ENCODE measurements at regions not wholly inside any gene's neighbourhood (a gene's known extent, or its start where the extent isn't known, plus 50 kb on each side); places are given as distances from the start of the nearest gene placed in this dataset.

DNA sequence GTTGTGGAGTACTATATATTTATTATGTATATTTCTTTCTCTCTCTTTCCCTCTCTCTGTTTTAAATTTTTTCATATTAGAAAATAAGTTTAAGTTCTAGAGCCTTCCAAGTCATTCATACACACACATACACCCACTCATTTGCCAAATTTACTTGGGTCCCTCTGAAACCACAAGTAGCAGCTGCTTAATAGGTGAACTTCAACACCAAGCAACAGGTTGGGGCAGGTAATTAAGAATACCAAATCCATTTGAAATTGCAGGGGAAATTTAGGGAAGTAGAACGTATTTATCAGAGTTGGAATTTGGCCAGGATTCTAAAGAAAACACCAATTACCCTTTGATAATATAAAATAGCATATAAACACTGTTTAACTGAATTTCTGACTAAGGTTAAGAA lies 75.0 kb upstream of the RBBP8 start:
- no peaks in the 10 kb centered on the region for H3K4me1 ChIP-seq
- H3K4me3 ChIP-seq: no peak overlapping the region
- intact Hi-C loops (cut with DNase I): no loop called here
- no peaks in the 10 kb centered on the region for H3K36me3 ChIP-seq
- H3K9me3 ChIP-seq: no peaks in the 10 kb centered on the region
- TF ChIP-seq, protein P1, sequence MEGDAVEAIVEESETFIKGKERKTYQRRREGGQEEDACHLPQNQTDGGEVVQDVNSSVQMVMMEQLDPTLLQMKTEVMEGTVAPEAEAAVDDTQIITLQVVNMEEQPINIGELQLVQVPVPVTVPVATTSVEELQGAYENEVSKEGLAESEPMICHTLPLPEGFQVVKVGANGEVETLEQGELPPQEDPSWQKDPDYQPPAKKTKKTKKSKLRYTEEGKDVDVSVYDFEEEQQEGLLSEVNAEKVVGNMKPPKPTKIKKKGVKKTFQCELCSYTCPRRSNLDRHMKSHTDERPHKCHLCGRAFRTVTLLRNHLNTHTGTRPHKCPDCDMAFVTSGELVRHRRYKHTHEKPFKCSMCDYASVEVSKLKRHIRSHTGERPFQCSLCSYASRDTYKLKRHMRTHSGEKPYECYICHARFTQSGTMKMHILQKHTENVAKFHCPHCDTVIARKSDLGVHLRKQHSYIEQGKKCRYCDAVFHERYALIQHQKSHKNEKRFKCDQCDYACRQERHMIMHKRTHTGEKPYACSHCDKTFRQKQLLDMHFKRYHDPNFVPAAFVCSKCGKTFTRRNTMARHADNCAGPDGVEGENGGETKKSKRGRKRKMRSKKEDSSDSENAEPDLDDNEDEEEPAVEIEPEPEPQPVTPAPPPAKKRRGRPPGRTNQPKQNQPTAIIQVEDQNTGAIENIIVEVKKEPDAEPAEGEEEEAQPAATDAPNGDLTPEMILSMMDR (IDR thresholded peaks at IDR 0.05): no peak
- DNase-seq (no peak), ATAC-seq (no peak)
- H3K27me3 ChIP-seq (ENCODE audit: low read depth): no peaks in the 10 kb centered on the region
- H3K27ac ChIP-seq: no peak overlapping the region

DNA sequence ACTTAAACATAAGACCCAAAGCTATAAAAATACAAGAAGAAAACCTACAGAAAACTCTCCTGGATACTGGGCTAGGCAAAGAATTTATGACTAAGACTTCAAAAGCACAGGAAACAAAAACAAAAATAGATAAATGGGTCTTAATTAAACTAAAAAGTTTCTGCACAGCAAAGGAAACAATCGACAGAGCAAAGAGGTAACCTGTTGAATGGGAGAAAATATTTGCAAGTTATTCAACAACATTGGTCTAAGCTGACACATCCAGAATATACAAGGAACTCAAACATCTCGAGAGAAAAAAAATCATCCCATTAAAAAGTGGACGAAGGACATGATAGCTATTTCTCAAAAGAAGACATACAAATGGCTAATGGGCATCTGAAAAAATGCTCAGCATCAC lies 72.3 kb upstream of the RBBP8 start:
- H3K4me1 ChIP-seq: no peaks in the 10 kb centered on the region
- H3K27ac ChIP-seq: no peak overlapping the region
- H3K36me3 ChIP-seq: no peaks in the 10 kb centered on the region
- H3K27me3 ChIP-seq (ENCODE audit: low read depth): no peaks in the 10 kb centered on the region
- H3K4me3 ChIP-seq: no peak overlapping the region
- TF ChIP-seq, protein P1 (IDR thresholded peaks at IDR 0.05): no peak
- no peaks in the 10 kb centered on the region for H3K9me3 ChIP-seq
- ATAC-seq (no peak), DNase-seq (no peak)
- intact Hi-C loops (cut with DNase I): no loop called here

DNA sequence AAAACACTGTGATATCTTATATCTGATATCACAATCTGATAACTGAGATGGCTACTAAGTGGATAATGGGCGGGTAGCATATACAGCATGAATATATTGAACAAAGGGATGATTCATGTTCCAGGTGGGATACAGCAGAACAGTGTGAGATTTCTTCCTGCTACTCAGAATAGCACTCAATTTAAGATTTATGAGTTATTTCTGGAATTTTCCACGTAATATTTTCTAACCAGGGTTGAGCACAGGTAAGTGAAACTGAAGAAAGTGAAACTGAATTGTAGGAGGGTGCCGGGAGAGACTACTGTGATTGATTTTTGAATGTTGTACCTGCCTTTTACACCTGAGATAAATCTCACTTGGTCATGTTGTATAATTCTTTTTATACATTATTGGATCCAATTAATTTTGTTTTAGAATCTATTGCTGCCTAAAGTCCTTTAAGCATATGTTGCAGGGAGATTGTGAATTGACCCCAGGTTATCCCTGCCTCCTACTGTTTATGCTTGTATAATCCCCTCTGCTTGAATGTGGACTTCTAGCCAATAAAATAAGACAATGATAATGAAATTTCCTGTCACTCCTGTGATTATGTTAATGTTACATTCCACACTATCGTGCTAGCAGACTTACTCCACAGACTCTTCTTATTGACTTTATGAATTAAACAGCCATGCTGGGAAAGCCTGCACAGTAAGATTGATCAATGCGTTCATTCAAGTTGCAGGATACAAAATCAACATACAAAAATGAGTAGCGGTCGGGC lies 67.6 kb upstream of the RBBP8 start:
- Histone ChIP-seq H3K27ac (no peak overlapping the region), H3K27me3 (ENCODE audit: low read depth) (no peaks in the 10 kb centered on the region), H3K36me3 (no peaks in the 10 kb centered on the region), H3K9me3 (no peaks in the 10 kb centered on the region), H3K4me1 (no peaks in the 10 kb centered on the region), H3K4me3 (peak overlapping the region; percentile 14)
- intact Hi-C loops (cut with DNase I): no loop called here
- peak in 1 of 2 donors; percentile 55 for ATAC-seq
- DNase-seq: no peak
- TF ChIP-seq, protein P1 (IDR thresholded peaks at IDR 0.05): no peak

DNA sequence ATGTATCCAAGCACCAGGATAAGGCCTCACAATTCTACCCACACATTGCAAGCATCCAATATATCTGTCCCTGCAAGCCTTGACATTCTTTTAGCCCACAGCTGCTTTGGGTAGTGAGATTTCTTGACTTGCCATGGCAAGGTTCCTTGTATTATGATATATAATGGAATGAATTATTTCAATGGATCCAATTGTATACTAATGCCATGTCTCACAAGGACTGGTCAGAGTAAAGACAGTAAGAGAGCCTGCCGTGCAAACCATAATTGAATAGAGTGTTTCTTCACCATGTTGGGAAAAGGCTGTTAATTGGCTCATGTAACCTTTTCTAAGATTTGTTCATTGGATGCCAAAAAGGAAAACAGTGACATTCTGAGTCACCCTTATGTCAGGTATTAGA lies 64.3 kb upstream of the RBBP8 start:
- Histone ChIP-seq H3K4me1 (peaks cover 10% of the 10 kb centered on the region), H3K9me3 (no peaks in the 10 kb centered on the region), H3K36me3 (no peaks in the 10 kb centered on the region), H3K27me3 (ENCODE audit: low read depth) (no peaks in the 10 kb centered on the region), H3K4me3 (no peak overlapping the region), H3K27ac (no peak overlapping the region)
- DNase-seq: no peak
- no peak for ATAC-seq
- intact Hi-C loops (cut with DNase I): no loop called here
- TF ChIP-seq, protein P1 (IDR thresholded peaks at IDR 0.05): no peak

DNA sequence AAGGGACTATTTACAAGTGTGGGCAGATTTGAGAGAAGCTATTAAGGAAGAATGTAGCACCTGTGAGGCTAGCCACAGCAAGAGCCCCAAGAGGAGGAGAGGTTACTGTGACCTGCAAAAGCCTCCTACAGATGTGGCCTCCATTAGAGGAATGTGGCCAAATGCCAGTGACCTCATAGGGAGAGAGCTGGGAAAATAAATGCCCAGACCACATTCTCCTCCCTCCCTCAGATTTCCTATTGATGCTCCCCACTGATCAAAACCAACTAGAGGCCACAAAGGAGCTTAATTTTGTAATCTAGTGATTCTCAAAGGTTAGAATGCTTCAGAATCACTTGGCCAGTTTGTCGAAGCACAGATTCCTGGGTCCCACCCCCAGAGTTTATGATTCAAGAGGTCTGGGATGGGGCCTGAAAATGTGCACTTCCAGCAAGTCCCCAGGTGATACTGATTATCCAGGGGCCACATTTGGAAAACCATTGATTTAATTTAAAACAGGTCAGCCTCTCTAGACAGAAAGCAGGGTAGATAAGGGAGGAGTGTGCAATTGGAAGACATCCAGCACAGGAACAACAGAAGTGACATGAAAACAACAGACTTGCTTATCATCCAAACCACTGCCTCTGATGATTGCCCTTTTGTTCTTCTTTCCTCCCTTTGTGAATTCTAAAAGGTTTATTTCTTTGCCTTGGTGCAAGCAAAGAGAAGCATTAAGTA lies 61.2 kb upstream of the RBBP8 start:
- intact Hi-C loops (cut with DNase I): no loop called here

More for the DNA sequence above, 61.2 kb upstream of the RBBP8 start:
- Histone ChIP-seq H3K27ac (no peak overlapping the region), H3K36me3 (no peaks in the 10 kb centered on the region), H3K27me3 (ENCODE audit: low read depth) (no peaks in the 10 kb centered on the region), H3K4me1 (peaks cover 10% of the 10 kb centered on the region), H3K4me3 (no peak overlapping the region), H3K9me3 (no peaks in the 10 kb centered on the region)
- TF ChIP-seq, protein P1 (IDR thresholded peaks at IDR 0.05): no peak
- DNase-seq: no peak
- no peak for ATAC-seq
